GM21360 (cell line): ENCODE measurements at regions not wholly inside any gene's neighbourhood (a gene's known extent, or its start where the extent isn't known, plus 50 kb on each side); places are given as distances from the start of the nearest gene placed in this dataset.
"Not testable (repeated sequence)": the region's sequence is repeated elsewhere in the genome, so short reads cannot be mapped to it uniquely, and the experiment has no call there.

Experiments used
- ATAC-seq: cut with Tn5 transposase; IDR thresholded peaks from one replicate; pipeline ENCODE4 v1.9.1; 2021; ENCODE audit warnings: mild to moderate bottlenecking, moderate library complexity; ENCODE audit not compliant: unreplicated experiment

GRCh38 chrX:45622042-45622423 is 421.4 kb upstream of the DIPK2B start:
- ATAC-seq, result no peak

GRCh38 chrX:45621376-45622041 is 420.8 kb upstream of the DIPK2B start:
- no peak for ATAC-seq

GRCh38 chrX:45619290-45619689 is 418.6 kb upstream of the DIPK2B start:
- ATAC-seq, result no peak

- ATAC-seq, result not testable (repeated sequence)
Observed at GRCh38 chrX:45615591-45615990, 414.9 kb upstream of the DIPK2B start.

DNA sequence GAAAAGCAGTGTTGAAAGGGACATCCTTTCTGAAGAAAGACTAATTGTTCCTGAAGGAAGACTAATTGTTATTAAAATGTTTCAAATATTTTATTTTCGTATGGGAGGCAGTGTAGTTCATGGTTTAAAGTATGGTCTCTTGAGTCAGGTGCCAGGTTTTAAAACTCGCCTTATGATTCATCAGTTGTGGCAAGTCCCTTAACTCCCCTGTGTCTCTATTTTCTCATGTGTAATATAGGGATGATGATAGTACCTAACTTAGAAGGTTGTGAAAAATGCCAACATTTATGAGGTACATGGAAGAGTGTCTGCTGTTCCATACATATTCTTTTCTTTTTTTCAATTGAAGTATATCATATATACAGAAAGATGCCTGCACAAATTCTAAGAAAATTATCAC is 414.2 kb upstream of the DIPK2B start:
- ATAC-seq, result no peak

DNA sequence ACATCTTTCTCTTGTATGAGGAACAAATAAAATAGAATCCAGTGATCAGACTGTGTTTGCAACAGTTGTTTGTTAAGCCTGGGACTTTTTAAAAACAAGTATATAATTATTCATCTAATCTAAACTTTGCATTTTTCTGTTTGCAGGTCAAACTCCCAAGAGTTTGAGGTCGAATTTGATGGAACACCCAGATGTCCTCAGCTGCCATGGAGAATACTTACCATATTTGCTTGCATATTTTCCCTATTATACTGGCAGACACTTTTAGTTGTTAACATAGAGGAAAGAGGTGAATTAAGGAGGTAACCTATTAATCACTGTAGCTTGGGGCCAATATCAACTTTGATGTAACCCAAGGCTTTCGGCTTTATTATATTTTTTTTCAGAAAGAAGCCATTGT is 401.5 kb upstream of the DIPK2B start:
- ATAC-seq, result no peak

DNA sequence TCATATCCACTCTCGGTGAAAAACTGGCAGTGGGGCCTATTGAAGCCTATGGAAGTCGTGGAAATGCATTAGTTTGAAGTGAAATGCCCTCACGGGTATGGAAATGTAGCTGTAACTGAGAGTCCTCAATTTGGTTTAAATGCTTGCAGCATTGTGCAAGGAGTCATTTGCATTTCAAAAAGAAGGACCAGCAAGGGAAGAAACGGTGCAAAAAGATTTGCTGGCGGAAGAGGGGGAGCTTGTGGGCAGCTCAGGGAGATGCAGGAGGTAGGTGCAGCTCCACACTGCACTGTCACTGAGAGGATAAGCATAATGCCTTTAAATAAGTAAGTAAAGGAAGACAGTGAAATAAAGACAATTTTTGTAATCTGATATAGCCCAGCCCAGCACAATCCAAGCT is 400.4 kb upstream of the DIPK2B start:
- ATAC-seq, result no peak

DNA sequence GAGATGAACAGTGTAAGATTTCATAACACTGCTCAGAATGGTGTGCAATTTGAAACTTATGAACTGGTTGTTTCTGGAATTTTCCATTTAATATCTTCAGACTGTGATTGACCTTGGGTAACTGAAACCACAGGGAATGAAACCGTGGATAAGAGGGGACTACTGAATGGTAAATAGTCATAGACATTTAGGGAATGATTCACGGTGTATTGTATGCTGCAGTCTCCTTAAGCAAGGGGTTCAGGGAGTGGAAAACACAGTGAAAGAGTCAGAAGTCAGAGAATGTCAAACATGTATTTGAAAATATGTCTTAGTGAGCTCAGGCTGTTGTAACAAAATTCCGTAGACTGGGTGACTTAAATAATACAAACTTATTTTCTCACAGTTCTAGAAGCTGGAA is 398.2 kb upstream of the DIPK2B start:
- no peak for ATAC-seq

GRCh38 chrX:45596188-45596808 is 395.6 kb upstream of the DIPK2B start:
- no peak for ATAC-seq

GRCh38 chrX:45592101-45592500 is 391.4 kb upstream of the DIPK2B start:
- no peak for ATAC-seq

DNA sequence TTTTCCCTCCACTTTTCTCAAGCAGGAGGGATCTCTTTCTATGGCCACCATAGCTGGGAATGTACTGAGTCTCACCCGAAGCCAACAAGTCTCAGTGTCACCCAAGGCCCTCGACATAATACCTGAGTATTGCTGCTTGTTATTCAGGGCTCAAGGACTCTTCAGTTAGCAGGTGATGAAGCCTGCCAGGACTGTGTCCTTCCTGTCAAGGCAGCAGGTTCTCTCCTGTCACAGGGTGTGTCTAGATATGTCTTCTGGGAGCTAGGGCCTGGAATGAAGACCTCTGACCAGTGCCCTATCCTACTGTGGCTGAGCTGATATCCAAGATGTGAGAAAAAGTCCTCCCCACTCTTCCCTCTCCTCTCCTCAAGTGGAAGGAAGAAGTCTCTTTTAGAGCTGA is 391.0 kb upstream of the DIPK2B start:
- no peak for ATAC-seq

- no peak for ATAC-seq
Observed at GRCh38 chrX:45584717-45585116, 384.0 kb upstream of the DIPK2B start.

GRCh38 chrX:45577361-45577760 is 376.7 kb upstream of the DIPK2B start:
- ATAC-seq, result no peak

DNA sequence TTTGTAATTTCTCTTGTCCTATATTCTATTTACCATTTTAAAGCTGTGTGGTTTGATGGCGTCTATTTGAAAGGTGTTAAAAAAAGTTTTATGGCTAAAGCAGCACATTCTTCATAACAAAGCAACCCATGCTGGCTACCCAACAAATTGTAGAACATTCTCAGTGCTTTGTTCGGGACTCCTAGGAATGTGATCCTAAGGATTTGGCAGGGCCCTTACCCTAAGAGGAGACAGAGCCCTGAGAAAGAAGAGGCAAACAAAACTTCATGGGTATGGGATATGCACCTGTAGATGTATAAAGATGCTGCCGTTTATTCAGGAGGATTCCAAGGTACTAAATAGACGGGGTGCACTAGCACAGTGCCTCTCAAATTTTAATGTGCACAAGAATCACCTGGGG is 370.8 kb upstream of the DIPK2B start:
- no peak for ATAC-seq

- no peak for ATAC-seq
Observed at GRCh38 chrX:45566456-45566855, 365.8 kb upstream of the DIPK2B start.

DNA sequence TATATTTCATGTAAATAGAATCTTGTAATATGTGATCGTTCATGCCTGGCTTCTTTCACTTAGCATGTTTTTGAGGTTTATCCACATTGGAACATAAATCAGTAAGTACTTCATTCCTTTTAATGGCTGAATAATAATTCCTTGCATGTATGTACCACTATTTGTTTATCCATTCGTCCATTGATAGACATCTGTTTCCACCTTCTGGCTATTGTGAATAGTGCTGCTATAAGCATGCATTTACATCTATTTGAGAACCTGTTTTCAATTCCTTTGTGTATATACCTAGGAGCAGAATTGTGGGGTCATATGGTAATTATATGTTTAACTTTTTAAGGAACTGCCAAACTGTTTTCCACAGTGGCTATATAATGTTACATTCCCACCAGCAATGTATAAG is 356.7 kb upstream of the DIPK2B start:
- ATAC-seq, result no peak

GRCh38 chrX:45554736-45555135 is 354.1 kb upstream of the DIPK2B start:
- ATAC-seq, result no peak

DNA sequence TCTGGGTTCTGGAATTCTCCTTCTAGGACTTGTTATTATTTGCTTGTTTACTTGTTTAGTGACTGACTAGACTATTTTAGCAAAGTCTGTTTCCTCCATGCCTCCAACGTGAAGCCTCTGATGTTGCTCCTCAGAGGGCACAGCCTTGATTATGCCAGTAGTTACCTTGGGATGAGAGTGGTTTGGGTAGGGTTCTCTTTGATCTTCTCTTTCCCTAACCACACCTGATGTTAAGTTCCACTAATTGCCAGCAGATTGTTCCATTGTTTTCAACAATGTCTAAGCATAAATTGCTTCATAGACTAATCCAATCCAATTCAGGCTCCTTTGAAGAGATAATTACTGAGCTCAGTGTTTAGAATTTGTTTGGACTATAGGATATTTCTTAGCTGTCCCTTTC is 352.7 kb upstream of the DIPK2B start:
- no peak for ATAC-seq

DNA sequence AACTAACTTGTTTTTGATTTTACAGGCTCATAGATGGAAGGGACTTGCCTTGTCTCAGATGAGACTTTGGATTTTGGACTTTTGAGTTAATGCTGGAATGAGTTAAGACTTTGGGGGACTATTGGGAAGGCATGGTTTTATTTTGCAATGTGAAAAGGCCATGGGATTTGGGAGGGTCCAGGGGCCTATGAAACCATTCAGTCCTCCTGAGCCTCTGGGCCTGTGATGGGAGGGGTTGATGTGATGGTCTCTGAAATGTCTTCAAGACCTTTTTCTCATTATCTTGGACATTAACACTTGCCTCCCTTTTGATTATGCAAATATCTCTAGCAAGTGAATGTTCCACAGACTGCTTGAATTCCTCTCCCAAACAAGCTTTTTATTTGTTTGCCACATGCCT is 346.0 kb upstream of the DIPK2B start:
- ATAC-seq, result not testable (repeated sequence)

DNA sequence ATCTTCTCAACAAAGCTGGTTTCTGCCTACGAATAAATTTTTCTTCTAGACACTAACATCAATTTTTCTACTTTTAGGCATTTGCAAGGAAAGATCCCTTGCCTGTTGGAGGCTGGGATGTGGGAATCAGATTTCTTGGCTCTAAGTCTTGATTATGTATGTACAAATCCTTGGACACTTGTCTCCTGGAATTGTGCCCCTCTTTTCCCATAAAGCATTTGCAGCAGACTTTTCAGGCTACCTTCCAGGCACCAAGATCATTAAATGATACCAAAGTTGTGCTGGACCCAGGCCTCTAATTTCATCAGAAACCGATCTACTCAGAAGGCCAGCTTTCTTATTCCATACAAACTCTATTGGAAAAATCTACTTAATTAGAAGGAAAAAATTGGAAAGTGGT is 339.5 kb upstream of the DIPK2B start:
- ATAC-seq, result no peak

GRCh38 chrX:45537936-45538335 is 337.3 kb upstream of the DIPK2B start:
- no peak for ATAC-seq

- ATAC-seq, result no peak
Observed at GRCh38 chrX:45527834-45528233, 327.2 kb upstream of the DIPK2B start.

DNA sequence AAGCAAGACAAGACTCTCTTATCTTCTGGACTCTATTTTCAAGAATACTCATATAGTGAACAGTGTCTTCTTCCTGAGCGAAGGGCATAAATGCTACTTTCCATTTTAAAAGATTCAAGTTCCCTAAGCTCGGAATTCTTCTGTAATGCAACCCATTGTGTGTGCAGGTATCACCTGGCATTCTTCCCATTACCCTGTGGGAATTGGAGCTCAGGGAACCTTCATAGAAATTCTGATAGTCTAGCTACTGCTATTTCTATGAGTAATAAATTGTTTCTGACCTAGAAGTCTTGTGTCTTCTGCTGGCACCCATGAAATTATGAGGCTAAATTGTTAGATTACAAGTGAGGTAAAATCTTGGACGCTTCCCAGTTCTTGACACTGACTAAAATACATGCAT is 324.1 kb upstream of the DIPK2B start:
- no peak for ATAC-seq
